GM19240 (cell line): ENCODE measurements at regions not wholly inside any gene's neighbourhood (a gene's known extent, or its start where the extent isn't known, plus 50 kb on each side); places are given as distances from the start of the nearest gene placed in this dataset.

ENCODE experiments used
- DNase-seq: peaks from one replicate; pipeline ENCODE4 v3.0.0; 2011; ENCODE audit warnings: low spot score; ENCODE audit not compliant: insufficient read length

DNA sequence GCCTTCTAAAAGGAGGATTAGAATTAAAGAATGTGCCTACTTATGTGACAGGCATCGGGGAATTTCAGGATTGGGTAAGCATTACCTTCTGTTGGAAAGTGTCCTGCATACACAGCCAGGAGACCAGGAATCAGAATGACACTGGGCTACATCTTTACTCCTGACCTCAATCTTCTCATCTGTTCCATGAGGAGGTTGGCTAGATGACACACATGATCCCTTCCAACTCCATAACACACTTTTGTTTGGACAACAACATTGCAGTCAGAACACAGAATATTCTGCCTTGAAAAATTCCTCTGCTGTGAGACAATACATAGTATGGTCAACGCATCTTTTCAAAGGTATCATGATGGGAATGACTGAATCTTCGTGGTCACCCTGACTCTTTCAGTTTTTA, 1281.2 kb upstream of the SORCS1 start:
- DNase-seq, result no peak

DNA sequence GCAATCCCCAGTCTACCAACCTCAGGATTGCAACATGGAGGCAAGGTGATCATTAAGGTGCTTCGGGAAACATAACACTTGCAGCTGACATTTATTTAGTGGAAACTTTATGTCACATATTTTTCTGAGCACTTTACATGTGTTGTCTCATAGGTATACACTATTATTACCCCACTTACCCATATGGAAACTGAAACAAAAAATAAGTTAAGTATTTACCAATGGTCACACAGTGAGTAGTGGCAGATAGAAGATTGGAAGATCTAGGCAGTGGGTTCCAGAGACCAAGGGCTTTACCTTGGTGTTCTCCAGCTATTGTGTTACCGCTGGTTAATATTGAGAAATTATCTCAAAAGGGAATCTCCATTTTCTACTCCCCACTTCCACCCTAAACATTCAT, 1279.1 kb upstream of the SORCS1 start:
- no peak for DNase-seq

DNA sequence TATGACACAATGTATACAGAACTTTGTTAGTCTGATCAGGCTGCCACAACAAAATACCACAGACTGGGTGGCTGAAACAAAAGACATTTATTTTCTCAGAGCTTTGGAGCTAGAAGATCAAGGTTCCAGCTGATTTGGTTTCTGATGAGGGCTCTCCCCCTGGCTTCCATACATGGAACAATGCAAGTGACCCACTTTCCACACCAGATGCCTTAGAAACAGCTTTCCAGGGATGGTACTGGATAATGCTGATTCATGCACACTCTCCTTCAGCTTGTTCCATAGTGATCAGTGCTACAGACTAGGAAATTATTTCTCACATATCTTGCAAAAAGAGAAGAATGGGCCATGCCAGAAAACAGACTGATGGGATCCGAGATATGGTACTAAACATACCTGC, 1274.9 kb upstream of the SORCS1 start:
- no peak for DNase-seq

DNA sequence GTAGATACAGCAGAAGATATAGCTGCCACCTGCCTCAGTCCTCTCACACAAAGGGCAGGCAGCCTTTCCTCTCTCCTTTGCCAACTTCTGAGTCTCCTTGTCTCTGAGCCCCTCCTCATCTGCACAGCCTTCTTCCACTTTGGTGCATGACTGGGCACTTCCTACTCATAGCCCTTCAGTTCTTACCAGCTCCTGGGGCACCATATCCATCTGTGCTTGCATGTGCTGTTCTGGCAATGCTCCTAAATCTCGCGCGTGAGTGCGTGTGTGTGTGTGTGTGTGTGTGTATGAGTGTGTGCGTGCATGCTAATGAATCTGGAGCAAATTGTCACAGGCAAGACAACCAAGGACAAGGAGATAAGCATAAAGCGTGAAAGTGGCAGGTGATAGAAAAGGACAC, 1271.6 kb upstream of the SORCS1 start:
- no peak for DNase-seq

DNA sequence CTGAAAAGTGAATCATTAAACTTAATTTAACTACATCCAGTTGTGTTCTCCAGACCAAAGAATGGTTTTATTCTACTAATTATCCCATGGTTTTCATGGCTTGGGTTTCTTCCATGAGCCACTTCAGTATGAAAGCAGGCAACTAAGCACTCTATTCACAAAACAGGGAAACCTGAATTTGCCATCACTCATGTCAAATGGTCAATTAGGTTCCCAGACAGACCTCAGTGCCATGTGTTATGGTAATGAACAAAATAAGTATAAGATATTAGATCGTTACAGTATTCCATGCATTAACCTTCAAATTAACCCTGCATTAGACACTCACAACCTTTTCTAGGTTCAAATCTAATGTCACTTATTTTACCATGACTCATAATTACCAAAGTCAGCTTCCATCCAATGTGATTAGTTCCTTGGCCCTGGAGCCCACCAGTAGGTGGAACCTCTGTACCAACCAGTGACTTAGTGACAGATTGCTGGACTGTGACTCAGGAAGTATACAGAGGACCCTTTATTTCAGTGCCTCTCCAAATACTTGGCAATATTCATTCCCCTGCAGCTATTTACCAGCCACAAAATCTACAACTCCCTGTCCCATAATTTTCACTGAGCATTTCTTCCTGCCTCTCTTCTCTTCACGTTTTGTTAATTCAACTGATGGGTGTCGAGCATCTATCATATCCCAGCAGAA, 1270.2 kb upstream of the SORCS1 start:
- no peak for DNase-seq

DNA sequence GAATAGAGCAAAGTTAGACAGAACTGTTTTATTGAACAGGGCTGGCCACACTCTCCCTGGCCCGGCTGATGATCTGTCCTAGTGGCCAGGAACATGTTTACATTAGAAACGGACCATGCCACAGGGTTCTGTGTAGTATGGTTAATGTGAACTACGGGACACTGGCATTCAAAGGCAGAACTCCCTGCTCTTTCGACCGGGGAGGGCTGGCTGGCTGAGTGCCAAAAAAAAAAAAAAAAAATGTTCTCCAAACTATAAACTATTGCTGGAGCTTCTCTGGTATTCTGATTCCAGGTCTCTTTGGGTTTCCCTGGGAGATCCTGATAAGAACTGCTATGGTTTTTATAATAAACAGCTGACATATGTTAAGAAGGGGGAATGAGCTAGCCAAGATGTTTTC, 1262.6 kb upstream of the SORCS1 start:
- DNase-seq, result no peak

DNA sequence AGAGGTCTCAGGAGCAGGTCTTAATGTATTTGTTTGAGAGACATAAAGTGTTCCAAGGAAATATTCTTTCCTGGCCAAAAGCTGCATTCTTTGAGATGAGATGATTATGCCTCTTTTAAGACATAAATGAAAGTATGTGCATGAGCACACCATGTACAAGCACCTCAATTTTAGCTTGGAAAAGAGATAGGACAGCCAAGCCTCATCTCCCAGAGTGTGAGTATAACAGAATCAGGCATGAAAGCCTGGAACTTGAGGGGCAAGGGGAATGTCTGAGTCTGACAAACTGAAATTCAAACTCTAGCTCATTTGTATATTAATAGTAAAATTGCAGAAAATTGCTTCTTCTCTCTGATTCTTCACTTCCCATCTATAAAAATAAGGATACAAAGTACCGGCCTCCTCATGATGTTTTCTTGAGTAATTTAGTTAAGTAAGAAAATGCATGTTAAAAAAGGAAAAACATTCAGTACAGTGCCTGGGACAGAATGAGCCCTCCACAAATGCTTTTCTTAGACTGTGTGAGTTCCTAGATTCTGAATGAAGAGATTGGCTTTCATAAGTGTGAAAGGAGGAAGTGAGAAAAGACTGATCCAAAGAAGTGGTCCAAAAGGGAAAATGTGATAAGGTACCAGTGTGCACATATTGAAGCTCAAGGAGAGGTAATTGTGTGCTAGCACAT, 1260.9 kb upstream of the SORCS1 start:
- DNase-seq, result no peak

DNA sequence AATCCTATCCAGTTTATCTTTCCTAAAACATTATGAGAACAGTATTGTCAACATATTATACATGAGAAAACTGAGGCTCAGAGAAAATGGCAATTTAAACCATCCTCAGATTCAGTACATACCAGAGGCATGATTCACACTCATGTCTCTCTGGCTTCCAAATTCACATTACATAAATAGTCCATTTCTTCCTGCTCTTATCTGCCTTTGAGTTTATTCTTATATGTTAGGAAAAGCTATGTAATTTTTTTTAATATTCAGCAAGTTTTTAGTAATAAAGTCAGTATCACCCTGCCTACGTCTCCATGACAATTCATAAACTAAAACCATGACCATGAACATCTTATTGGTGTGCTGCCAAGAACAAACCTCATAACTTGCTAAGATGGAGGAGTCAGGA, 1260.2 kb upstream of the SORCS1 start:
- no peak for DNase-seq

DNA sequence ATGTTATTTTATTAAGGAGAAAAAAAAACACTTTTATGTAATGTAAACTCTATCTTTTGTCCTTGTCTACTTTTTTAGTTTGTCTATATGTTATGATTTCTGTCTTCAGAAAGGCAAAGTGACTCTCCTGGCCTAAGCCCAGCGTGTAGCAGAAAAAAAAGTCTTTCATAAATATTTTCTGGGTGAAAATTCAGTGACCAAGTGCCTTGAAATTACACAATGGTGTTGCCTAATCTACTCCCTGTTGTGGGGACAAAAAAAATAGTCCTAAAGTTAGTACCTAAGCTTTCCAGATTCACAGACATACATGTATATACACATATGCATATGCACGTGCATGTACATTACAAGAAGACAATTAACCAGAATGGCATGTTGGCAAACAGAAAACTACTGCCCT, 1257.8 kb upstream of the SORCS1 start:
- no peak for DNase-seq

DNA sequence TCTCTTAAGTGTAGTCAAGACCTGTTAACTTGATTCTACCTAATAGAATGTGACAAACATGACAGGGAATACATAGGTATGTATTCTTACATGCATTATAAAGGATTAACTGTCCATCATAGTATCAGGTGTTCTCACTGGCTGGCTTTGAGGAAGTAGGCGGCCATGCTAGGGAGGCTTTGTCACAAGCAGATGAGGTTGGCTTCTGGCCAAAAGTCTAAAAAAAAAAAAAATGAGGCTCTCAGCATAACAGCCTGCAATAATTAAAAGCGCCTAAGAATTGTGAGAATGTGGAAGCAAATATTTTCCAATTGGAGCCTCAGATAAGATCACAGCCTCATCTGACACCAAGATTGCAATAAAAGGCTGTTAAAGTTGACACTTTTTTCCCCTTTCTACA, 1256.8 kb upstream of the SORCS1 start:
- DNase-seq, result no peak

DNA sequence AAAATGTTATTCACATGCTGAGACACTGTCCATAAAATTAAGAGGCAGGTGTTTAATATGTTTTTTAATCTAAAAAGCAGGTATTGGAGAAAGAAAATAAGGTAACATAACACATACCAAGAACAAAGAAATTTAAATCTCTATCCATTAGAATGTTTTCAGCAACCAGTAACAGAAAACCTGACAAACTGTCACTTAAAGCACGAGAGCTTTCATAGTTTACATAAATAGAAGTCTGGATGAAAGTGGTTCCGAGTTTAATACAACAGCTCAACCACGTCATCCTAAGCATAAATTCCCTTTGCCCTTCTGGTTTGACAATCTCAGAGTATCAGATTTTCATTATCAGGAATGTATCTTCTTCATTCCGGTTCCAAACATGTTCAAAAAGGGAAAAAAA, 1249.4 kb upstream of the SORCS1 start:
- no peak for DNase-seq

DNA sequence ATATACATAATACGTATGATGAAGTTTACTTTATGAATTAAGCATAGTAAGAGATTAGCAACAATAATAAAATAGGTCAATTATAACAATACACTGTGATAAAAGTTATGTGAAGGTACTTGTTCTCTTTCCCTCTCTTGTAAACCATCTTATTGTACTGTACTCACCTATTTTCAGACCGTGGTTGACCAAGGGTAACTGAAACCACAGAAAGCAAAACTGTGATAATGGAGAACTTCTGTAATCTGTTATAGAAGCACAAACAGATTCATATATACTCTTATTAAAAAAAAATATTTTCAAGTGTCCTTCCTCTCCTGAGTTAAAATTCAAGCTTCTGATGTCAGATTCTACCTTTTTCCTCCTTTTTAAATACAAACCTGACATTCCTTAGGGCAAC, 1247.8 kb upstream of the SORCS1 start:
- no peak for DNase-seq

DNA sequence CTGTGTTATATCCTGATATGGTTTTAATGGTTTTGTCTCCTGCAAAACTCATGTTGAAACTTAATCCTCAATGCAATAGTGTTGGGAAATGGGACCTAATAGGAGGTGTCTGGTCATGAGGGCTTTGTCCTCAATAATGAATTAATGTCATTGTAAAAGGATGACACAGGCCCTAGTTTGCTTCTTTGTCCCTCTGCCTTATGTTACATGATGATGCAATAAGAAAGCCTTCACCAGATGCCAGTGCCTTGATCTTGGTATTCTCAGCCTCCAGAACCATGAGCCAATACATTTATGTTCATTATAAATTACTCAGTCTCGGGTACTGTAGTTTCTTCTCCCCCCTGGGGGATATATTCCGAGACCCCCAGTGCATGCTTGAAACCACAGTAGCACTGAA, 1247.4 kb upstream of the SORCS1 start:
- no peak for DNase-seq

DNA sequence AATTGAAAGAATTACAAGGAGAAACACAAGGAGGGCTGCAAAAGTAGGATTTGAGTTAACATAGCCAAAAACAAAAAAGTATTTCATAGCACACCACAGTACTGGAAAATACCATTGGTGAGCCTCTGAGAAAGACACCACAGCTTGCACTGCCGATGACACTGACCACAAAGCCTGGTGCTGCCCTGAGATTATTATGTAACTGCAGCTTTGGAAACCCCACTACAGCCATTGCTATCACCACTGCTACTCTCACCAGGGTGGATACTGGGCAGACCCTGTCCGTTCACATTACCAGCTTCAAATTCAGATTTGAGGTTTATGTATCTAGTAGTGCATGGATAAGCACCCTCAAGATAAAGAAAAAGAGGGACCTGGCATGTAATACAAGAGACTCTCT, 1246.7 kb upstream of the SORCS1 start:
- no peak for DNase-seq

DNA sequence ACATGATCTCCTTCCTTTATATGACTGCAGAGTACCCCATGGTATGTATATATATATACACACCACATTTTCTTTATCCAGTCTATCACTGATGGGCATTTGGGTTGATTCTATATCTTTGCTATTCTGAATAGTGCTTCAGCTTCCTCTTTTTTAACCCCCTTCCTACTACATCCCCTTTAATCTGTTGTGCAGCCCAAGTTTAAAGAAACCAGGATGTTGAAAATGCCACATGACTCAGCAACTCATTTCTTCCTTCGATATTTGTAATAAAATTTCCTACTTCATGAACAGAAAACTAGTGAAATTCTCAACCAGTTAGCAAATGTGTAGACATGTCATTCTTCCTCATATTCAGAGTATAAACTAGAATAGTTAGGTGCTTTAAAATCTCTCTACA, 1245.7 kb upstream of the SORCS1 start:
- DNase-seq, result no peak

DNA sequence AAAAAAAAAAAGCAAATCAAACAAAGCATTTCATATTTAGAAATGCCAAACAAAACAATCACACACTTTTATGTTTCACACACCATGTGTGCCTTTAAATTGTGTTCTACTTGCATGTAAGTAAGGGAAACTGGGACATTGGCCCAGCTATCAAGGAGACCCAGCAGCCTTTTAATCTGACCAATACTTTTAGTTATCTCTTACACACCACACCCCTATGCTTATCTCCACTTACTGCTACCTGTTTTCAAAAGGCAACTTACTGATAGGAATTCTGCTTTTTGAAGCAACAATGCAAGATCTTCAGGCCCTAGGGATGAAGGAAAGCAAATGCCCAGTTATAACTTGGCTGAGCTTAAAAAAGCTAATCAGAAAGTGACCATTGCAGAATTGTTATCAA, 1244.8 kb upstream of the SORCS1 start:
- no peak for DNase-seq

DNA sequence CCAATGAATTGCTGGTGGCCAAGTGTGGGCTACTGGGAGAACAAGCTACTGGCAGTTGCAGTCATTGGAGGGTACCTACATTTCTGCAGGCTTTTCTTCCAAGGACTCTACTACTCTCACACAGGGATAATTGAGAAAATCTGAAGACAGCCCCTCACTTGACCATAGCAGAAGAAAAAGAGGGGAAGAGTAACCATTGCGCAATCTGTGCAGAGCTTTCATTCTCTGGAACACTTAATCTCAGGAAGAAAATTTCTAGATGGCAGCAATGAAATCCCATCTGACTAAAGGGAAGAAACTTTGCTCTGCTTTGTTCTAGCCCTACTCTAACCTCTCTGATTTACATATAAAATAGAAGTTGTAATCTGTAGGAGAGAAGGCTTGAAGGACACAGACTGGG, 1239.6 kb upstream of the SORCS1 start:
- no peak for DNase-seq

DNA sequence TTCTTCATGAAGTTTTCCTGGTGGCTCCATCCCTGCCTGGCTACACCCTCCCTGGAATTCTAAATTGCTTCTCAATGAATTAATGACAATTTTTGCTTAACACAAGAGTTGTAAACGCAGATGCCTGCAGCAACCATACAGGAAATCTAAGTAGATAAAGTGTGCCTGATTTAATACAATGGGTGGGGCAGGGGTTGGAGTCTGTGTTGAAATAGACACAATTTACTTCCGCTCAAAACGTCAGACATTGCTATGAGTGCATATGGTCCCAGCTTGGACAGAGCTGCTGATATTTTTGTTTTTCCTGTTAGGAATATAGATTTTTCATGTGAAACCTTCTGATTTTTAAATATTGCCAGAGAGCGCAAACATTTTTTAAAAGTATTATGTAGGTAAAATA, 1235.0 kb upstream of the SORCS1 start:
- DNase-seq, result no peak

DNA sequence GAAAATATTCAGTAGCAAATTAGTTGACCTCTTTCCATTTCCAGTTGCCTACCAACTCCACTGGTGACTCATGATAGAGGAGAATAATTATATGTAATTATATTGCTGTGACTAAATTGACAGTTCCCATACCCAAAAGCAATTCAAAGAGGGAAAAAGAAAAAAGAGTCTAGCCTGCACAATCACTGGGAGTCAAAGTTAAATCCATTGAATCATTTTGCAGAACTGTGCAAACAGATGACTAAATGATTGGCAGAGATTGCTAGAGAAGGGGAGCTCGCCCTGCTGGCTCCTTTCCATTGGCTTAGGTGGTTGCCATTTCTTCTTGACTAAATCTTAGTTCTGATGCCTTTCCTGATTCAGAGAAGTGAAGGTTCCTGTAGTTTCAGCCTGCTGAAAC, 1228.6 kb upstream of the SORCS1 start:
- DNase-seq, result no peak

DNA sequence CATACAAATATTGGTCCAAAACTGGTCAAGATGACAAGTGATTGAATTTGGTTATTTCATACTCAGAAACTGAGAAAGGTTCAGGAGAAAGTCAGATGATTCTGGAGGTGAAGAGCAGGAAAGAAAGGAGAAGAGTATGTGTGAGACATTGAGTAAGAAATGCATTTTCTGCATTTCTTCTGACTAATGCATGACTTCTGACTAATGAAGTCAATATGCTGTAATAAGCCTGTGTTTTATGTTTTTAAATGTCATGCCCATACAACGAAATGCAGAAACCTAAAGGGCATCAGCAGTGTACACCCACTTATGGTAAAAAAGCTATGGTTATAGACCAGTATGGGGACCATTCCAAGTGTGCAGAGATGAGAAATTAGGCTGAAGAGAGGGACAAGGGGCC, 1227.8 kb upstream of the SORCS1 start:
- DNase-seq, result no peak

DNA sequence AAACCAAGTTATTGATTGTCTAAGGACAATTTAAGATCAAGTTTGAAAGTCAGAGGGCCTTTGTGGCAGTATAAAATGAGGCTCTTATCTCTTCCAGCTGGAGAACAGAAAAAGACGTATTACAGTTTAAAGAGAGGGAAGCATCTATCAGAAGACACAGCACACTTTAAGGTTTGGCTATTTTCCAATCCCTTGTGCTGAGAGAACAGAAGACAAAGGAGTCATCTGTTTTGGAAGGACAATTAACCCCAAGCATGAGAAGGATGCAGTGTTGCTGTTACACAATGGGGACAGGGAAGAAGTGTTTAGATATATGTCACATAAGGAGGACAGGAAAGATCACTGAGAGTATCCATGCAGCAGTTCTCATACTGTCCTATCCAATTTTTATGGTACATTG, 1224.2 kb upstream of the SORCS1 start:
- DNase-seq, result no peak

DNA sequence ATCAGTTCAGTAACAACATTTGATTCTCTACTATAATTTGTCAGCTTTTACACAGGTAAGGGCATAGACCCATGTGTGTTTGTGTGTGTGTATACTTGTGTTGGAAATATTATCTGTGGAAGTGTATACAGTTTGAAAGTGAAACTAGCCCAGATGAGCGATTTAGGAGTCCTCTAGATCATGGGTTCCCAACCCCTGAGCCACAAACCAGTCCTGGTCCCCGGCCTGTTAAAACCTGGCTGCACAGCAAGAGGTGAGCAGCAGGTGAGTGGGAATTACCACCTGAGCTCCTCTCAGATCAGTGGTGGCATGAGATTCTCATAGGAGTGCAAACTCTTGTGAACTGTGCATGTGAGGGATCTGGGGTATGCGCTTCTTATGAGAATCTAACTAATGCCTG, 1221.5 kb upstream of the SORCS1 start:
- no peak for DNase-seq

DNA sequence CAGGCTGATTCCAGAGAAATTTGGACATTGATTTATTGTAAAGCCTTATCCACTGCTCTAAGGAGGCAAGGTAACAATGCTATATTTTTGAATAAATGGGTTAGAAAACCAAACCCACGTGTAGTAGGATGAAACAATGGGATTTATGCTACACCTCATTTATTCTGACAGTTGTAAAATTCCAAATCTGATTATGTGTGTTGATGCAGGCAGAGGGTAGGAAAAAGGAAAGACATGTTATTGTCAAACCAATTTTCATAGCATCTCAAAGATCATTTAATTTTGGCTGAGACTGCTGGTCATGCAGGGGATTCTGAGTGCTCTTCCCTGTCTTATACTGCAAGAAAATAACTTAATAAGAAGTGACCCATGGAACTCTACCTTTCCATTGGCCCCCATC, 1219.9 kb upstream of the SORCS1 start:
- no peak for DNase-seq

DNA sequence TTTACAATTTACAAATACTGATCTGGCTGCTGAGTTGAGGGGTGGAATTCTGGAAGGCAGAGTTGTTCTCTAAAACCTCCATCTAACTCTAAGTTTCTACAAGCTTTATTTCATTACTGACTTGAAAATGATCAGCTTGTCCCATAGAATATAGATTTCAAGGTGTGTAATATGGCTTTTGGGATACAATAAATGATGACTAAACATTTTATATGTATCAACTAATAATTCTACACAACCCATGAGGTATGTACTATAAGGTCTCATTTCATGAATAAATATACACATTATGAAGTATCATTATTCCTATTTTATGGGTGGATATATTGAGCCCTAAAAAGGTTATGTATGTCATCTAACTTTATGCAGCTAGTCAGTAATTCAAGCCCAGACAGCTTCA, 1214.3 kb upstream of the SORCS1 start:
- no peak for DNase-seq
